Psoas muscle (tissue), 7 donors: ENCODE measurements at regions not wholly inside any gene's neighbourhood (a gene's known extent, or its start where the extent isn't known, plus 50 kb on each side); places are given as distances from the start of the nearest gene placed in this dataset.

ENCODE experiments used
- ATAC-seq, 4 donors: fragments of 200-7000 bp; cut with Tn5 transposase; one replicate each; pipeline ENCODE4 v1.9.1; 2020; ENCODE audit warnings: moderate library complexity in 3 of 4, mild to moderate bottlenecking in 2 of 4
- DNase-seq, 2 donors: peaks; one replicate each; pipeline ENCODE4 v3.0.0-alpha.2; 2020
- H3K27ac ChIP-seq: fragments of 200-600 bp; one replicate; pipeline ENCODE4 v1.8.0; 2022
- H3K27me3 ChIP-seq, 3 donors: fragments of 200-600 bp in 1 of 3; one replicate each; pipeline versions ENCODE4 v1.6.1 to v1.8.0; 2013 to 2022; ENCODE audit warnings: low read length in 2 of 3, mild to moderate bottlenecking in 2 of 3, moderate library complexity in 1 of 3; ENCODE audit not compliant: insufficient read depth in 3 of 3
- H3K36me3 ChIP-seq, 2 donors: fragments of 200-600 bp in 1 of 2; one replicate each; pipeline versions ENCODE4 v1.6.1 to v1.8.0; 2013 to 2022; ENCODE audit warnings: low read depth in 1 of 2, mild to moderate bottlenecking in 1 of 2, moderate library complexity in 1 of 2; ENCODE audit not compliant: insufficient read depth in 1 of 2
- H3K4me1 ChIP-seq: fragments of 200-600 bp; one replicate; pipeline ENCODE4 v1.8.0; 2022
- H3K4me3 ChIP-seq: fragments of 200-600 bp; one replicate; pipeline ENCODE4 v1.8.0; 2022; ENCODE audit warnings: mild to moderate bottlenecking
- H3K9me3 ChIP-seq: fragments of 200-600 bp; one replicate; pipeline ENCODE4 v1.8.0; 2022
- WGBS, 3 donors: extraction: QIAGEN DNeasy Blood & Tissue Kit; methylation state at CpG; one replicate each; pipeline versions ENCODE4 v1.1.6 to v1.1.7; 2013; 5-methylcytosine and 5-hydroxymethylcytosine counted together
- intact Hi-C, 2 donors: fragments of 100-400 bp; cut with DNase I; formaldehyde crosslinking; loops; one replicate each; pipeline versions ENCODE4 v1.11.0 to v1.14.2; 2022
- TF ChIP-seq, protein P1 (sequence below): fragments of 200-600 bp; IDR thresholded peaks from one replicate; pipeline ENCODE4 v1.8.0; 2022; ENCODE audit warnings: antibody characterized with exemption
- donor health status: healthy with polysubstance abuse.
- donor health status: DM: no; HTN: no; CAD: no; lungs with moderate emphysema.
- donor health status: Bipolar disorder and iron deficiency.
- donor health status: healthy.
- donor health status: DM: yes; HTN: yes; CAD: no.
- donor health status: DM: no; HTN: no; CAD: no.
- donor health status: DM: yes; HTN: yes; CAD: no.

DNA sequence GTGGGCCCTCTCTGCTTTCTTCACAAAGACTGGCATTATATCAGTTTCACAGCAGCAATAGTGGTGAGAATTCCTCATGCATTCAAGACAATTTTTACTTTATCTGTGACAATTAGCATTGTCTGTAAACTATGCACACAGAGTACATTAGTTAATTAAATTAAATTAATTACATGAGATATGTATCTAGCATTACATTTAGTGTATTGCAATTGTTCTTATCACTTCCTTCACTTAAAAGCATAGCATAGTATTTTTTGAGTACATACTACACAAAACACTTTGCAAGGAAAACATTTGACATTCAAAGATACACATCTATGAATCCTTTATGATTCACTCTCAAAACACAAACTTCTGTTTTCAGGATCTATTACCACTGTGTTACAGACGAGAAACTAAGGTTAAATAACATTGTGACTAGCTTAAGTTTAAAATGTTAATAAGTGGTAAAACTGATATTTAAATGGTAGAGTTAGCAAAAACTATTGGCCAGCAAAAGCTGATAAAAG, 1542.6 kb downstream of the PLA2G4A start:
- H3K4me3 ChIP-seq: no peak overlapping the region
- H3K27me3 ChIP-seq: no peaks in the 10 kb centered on the region
- DNase-seq (no peak), ATAC-seq (no peak)
- intact Hi-C loops: no loop called here
- H3K27ac ChIP-seq: no peak overlapping the region
- no peaks in the 10 kb centered on the region for H3K9me3 ChIP-seq
- WGBS, 3 donors: 51 to 74% (median 55%) methylated on average over 1 of the region's 1 CpG
- no peaks in the 10 kb centered on the region for H3K36me3 ChIP-seq
- TF ChIP-seq, protein P1, sequence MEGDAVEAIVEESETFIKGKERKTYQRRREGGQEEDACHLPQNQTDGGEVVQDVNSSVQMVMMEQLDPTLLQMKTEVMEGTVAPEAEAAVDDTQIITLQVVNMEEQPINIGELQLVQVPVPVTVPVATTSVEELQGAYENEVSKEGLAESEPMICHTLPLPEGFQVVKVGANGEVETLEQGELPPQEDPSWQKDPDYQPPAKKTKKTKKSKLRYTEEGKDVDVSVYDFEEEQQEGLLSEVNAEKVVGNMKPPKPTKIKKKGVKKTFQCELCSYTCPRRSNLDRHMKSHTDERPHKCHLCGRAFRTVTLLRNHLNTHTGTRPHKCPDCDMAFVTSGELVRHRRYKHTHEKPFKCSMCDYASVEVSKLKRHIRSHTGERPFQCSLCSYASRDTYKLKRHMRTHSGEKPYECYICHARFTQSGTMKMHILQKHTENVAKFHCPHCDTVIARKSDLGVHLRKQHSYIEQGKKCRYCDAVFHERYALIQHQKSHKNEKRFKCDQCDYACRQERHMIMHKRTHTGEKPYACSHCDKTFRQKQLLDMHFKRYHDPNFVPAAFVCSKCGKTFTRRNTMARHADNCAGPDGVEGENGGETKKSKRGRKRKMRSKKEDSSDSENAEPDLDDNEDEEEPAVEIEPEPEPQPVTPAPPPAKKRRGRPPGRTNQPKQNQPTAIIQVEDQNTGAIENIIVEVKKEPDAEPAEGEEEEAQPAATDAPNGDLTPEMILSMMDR: no peak
- no peaks in the 10 kb centered on the region for H3K4me1 ChIP-seq

DNA sequence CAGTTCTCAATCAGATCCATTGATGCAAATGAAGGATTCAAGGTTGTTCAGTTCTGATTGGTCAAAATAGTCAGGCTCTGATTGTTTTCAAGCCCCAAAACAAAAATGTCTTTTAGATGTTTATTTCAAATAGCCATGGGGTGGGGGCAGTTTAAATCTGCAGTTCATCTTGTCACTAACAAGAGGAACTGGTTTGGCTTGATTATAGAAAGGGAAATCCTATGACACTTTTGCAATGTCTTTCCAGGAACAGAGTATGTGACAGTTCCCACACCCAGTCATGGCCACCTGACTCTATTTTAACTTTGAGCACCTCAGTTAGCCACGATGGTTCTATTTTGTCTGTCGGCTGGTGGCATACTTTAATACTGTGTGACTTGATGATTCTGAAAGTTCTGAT, 1544.1 kb downstream of the PLA2G4A start:
- Histone ChIP-seq H3K36me3 (no peaks in the 10 kb centered on the region), H3K4me1 (no peaks in the 10 kb centered on the region), H3K27ac (no peak overlapping the region), H3K4me3 (no peak overlapping the region), H3K27me3 (no peaks in the 10 kb centered on the region), H3K9me3 (no peaks in the 10 kb centered on the region)
- WGBS, 3 donors: 84 to 92% (median 86%) methylated on average over 2 of the region's 2 CpGs
- intact Hi-C loops: no loop called here
- ATAC-seq: no peak
- TF ChIP-seq, protein P1: no peak
- no peak for DNase-seq

DNA sequence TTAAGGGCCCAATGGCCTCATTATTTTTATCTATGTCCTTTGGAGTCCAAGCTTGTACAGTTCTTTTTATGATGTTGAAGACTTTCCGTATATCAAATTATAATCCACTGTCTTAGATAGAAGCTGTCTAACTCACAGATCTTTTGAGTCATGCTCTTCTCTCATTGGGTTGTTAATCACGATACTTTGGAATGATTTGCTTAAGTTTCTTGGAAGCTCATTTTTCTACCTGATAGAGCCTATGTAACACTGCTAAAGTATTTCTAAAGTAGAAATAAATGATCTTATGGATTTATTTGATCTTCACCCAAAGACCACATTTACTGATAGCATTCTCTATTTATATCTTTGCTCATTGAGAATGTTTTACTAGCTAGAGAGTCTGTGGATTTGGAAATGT, 1554.1 kb downstream of the PLA2G4A start:
- H3K4me3 ChIP-seq: no peak overlapping the region
- DNase-seq (no peak), ATAC-seq (no peak)
- H3K36me3 ChIP-seq: no peaks in the 10 kb centered on the region
- no peaks in the 10 kb centered on the region for H3K27me3 ChIP-seq
- H3K4me1 ChIP-seq: no peaks in the 10 kb centered on the region
- no peaks in the 10 kb centered on the region for H3K9me3 ChIP-seq
- TF ChIP-seq, protein P1: no peak
- intact Hi-C loops: no loop called here
- H3K27ac ChIP-seq: no peak overlapping the region
- WGBS, 3 donors: 76 to 89% (median 83%) methylated on average over 2 of the region's 2 CpGs

DNA sequence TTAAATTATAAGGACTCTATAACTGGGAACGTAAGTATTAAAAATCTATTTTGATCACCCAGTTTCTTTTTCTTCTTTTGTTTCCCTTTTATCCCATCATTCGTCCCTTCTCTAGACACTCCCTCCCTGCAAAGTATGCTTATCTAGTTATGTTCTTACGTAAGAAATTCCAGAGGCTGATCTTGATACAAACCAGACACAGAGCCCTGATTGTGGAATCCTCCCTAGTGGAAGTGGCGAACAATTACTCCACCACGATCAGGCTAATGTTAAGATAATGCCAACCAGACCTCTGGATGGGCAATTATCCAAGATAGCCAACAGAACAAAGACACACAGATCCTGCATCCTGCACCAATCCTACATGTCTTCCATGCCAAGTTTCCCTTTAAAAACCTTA, 1557.4 kb downstream of the PLA2G4A start:
- Histone ChIP-seq H3K9me3 (no peaks in the 10 kb centered on the region), H3K4me1 (no peaks in the 10 kb centered on the region), H3K27ac (no peak overlapping the region), H3K36me3 (no peaks in the 10 kb centered on the region), H3K4me3 (no peak overlapping the region), H3K27me3 (peaks cover 0 to 3% (median 0%) of the 10 kb centered on the region in 3 donors)
- TF ChIP-seq, protein P1: no peak
- no peak for ATAC-seq
- no peak for DNase-seq
- intact Hi-C loops: no loop called here
- WGBS, 3 donors: 79 to 83% (median 80%) methylated on average over 5 of the region's 5 CpGs

DNA sequence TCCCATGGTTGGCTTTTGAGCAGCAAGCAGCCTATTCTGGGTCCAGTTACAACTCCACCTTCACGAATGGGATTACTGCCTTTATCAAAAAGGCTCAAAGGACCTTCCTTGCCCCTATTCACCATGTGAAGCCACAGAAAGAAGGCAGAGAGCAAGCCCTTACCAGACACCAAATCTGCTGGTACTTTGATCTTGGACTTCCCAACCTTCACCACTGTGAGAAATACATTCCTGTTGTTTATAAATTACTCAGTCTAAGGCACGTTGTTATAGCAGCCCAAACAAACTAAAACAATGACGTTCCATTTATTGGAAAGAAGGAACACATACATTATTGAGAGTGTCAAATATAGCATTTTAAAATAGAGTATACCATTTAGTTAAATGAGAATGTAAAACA, 1557.9 kb downstream of the PLA2G4A start:
- peaks cover 0 to 3% (median 0%) of the 10 kb centered on the region in 3 donors for H3K27me3 ChIP-seq
- no peak overlapping the region for H3K4me3 ChIP-seq
- no peak overlapping the region for H3K27ac ChIP-seq
- 74 to 80% (median 77%) methylated on average over 3 of the region's 3 CpGs for WGBS, 3 donors
- DNase-seq: no peak
- ATAC-seq: no peak
- H3K36me3 ChIP-seq: no peaks in the 10 kb centered on the region
- intact Hi-C loops: no loop called here
- no peaks in the 10 kb centered on the region for H3K9me3 ChIP-seq
- H3K4me1 ChIP-seq: no peaks in the 10 kb centered on the region
- TF ChIP-seq, protein P1: no peak
